ENCODE measurements at regions not wholly inside any gene's neighbourhood (a gene's known extent, or its start where the extent isn't known, plus 50 kb on each side); places are given as distances from the start of the nearest gene placed in this dataset.
"Not testable (repeated sequence)": the region's sequence is repeated elsewhere in the genome, so short reads cannot be mapped to it uniquely, and the experiment has no call there.

DNA sequence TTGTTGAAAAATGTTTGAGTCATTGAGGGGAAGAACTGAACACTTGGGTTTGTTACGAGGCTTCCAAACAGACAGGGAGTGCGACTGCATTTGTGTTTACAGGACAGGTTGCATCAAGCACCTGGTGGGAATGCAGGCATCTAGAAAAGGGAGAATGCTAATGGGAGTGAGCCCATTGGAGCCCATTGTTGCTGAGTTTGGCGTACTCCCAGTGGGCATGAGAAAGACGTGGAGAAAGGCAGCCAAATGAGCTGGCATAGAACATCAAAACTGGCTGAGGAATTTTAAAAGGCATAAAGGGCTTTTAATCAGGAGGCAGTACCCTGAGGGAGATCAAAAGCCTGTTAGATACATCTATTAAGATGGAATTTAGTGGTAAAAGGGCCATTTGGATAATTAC is 171.6 kb upstream of the NPSR1 start:
- DNase-seq (ENCODE audit: low read depth in 2 of 2), result no peak

DNA sequence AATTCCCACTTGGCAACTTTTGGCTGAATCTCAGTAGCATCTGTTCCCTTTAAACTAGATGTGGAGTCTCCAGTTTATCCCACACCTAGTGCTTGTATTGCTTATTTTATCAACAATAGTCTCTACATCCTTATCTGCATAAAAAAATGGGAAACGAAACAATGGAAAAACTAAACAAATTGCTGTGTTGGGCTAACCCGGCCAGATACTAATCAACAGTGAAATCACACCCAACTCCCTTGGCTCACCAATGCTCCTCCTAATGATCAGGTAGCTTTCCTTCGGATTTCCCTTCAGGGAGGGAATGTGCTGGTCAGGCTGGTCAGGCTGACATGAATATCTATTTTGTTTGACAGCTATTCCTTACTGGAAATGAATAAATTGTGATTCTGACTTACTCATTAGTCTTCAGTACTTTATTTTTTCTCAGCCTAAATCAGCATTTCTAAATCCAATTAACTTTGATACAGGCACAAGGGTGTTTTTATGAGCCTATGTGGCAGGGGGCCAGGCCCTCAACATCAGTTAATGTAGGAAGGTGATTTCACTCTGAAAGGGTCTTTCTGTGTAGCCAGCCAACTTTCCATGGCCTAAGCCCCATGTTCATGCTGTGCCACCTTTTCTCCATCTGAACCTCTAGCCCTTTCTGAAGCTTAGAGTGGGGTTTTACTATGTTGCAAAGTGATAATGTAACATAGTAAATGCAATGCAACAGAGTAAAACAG is 170.5 kb upstream of the NPSR1 start:
- DNase-seq (ENCODE audit: low read depth in 2 of 2), result no peak

DNA sequence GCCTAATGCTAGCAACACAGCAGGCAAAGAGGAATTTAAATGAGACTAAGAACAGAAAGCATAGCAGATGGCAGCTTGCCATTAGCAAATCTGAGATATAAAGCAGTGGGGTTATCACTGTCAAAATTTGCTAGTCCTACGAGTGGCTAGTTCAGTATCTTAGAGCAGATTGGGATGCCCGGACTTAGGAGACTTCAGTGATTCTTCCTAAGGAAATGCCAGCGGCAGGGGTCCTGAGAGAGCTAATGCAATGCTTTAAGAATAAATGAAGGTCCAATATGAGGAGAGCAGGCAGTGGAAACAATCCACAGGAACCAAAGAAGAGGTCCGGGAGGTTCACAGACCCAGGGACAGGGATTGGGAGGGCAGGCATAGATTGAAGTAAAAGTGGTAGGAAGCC is 169.3 kb upstream of the NPSR1 start:
- DNase-seq (ENCODE audit: low read depth in 2 of 2), result no peak

DNA sequence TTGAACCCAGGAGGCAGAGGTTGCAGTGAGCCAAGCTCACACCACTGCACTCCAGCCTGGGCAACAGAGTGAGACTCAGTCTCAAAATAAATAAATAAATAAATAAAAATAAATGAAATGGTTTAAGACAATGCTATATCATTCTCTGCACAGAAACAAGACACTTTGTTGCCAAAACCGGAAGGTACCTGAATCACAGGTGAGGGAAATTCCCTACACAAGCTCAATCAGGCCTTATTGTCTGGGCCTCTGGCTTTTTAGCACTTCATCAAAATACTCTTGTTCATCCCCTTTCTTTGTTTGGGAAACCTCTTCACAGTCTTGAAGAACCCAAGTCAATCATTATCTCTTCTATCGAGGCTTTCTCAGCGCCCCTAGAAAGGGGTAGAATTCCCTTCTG is 166.1 kb upstream of the NPSR1 start:
- DNase-seq (ENCODE audit: low read depth in 2 of 2), result no peak

DNA sequence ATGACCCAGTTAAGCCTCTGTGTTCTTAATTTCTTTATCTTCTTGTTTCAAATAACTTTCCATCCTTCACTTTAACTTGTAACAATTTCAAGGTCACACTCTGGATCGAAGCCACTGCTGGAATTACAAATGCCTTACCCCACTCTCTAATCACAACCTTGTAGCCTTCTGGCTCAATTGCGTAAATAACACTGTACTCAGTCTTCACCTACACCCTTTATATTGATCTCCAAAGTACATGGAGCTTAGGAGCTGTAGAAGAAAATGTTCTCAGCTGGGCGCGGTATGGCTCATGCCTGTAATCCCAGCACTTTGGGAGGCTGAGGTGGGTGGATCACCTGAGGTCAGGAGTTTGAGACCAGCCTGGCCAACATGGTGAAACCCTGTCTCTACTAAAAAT is 164.3 kb upstream of the NPSR1 start:
- no peak for DNase-seq (ENCODE audit: low read depth in 2 of 2)

DNA sequence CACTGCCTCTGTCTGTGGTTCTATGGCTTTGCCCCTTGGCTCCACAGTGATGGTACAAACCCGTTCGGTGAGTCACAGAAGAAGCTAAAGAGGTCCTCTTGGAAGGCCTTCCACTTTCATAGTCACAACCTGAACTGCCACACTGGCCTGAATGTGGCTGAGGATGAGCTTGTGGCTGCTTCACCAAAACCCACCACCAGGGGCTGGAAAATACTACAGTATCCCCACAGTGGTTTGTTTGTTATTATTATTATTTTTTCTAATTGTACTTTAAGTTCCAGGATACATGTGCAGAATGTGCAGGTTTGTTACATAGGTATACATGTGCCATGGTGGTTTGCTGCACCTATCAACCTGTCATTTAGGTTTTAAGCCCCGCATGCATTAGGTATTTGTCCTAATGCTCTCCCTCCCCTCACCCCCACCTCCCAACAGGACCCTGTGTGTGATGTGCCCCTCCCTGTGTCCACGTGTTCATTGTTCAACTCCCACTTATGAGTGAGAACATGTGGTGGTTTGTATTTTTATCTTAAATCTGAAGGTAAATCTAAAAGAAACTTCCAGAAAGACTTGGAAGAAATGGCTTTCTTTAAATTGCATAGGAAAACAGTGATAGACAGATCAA is 160.8 kb upstream of the NPSR1 start:
- no peak for DNase-seq (ENCODE audit: low read depth in 2 of 2)

DNA sequence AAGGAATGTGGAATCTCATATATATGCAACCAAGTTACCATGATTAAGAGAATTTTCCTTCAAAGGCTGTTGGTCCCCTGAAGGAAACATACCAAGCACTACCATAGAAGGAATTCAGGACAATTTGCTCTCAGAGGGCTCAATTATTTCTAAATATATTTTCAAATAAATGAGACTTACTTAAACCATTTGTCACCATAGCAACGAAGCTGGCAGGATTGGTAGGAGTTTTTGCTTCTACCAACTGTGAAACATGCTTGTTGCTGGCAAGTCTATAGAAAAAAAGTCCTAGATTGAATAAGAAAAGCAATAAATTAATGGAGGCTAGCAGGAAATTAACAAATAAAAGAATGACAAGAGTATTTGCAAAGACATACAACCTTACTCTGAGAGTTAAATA is 156.9 kb upstream of the NPSR1 start:
- no peak for DNase-seq (ENCODE audit: low read depth in 2 of 2)

DNA sequence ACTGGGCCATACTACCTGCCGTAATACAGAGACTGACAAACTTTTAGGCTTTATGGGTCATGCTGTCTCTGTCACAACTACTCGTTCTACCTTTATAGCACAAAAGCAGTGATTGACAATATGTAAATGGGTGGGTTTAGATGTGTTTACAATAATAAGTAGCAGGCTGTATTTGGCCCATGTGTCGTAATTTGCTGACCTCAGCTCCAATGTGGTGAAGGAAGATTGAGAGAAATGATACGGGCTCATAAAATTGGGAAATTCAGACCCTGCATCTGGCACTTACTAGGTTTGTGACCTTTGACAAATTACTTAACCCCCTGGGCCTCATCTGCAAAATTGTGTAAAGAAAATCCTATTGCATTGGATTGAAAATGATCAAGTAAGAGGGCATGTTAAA is 150.8 kb upstream of the NPSR1 start:
- no peak for DNase-seq (ENCODE audit: low read depth in 2 of 2)

DNA sequence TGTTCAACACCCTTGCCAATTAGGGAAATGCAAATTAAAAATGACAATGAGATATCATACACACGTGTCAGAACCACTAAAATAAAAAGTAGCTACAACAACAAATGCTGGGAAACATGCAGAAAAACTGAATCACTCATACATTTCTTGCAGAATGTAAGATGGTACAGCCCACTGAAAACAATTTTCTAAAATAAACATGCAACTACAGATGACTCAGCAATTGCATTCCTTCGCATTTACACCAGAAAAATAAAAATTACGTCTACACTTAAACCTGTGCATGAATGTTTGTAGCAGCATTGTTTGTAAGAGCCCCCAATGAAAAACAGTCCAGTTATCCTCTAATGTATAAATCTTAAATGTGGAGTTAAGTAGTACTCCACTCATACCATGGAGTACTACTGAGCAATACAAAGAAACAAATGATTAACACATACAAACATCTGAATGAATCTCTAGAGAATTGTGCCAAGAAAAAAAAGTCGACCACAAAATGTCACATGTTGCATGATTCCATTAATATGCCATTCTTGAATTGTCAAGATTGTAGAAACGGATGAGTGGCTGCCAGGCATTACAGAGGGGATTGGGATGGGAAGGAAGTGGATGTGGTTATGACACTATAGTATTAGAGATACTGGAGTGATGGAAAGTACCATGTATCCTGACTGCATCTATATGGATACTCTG is 134.6 kb upstream of the NPSR1 start:
- DNase-seq (ENCODE audit: low read depth in 2 of 2), result peak in 1 of 2 experiments; percentile 1

DNA sequence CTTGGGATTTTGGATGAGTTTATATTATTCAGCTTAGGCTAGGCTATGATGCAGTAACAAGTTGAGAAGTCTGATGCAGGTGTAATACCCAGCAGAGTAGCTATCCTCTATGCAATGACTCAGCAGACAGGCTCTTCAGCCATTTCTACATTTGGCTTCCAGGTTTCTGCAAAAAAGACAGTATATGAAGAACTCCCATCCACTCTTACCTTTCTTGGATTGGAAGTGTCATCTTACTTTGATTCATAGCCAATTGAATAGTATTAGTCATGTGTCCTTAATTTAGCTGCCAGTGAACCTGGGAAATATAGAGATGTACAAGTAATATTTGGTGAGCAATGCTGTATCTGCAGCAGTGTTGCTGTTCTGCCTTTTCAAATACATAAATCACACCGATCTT is 127.8 kb upstream of the NPSR1 start:
- DNase-seq (ENCODE audit: low read depth in 2 of 2), result no peak

DNA sequence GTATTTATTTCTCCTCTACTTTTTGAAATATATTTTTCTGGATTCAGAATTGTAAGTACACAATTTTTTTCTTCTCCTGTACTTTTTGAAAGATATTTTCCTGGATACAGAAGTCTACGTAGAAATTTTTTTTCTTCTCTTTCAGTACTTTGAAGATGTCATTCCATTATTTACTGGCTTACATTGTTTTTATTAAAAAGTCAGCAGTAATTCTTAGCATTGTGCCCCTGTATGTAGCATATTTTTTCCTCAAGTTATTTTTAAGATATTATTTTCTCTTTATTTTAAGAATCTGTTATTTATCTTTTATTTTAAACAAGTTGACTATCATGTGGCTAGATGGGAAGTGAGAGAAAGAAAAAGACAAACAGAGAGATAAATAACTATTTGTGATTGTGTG is 119.0 kb upstream of the NPSR1 start:
- DNase-seq (ENCODE audit: low read depth in 2 of 2), result no peak

DNA sequence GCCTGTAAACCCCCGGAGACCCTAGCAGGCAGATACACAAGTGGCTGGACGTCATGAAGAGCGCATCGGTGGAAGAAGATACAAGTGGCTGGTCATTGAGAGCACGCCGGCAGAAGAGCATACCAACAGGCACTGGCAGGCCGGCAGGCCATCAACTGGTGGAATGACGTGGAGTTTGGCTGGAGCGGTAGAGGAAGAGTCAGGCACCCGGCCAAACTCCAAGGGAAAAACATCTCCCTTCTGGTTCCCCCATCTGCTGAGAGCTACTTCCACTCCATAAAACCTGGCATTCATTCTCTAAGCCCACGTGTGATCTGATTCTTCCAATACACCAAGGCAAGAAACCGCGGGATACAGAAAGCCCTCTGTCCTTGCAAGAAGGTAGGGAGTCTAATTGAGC is 113.4 kb upstream of the NPSR1 start:
- no peak for DNase-seq (ENCODE audit: low read depth in 2 of 2)

DNA sequence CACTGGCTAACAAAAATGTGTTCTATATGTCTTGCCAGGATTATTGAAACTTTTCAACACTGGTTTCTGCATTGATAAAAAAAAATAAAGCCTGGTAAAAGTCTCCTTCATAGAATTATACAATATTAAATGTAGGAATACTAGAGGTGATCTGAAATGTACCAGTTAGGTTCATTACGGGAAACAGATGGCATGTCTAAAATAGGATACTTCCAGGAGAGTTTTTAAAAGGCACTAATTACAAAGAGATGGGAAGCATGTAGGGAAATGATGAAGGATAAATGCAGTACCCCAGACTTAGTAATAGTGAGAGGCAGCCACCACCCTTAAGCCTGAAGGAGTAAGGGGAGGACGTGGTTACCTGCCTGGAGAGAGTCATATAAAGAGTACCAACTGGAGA is 107.0 kb upstream of the NPSR1 start:
- DNase-seq (ENCODE audit: low read depth in 2 of 2), result no peak

DNA sequence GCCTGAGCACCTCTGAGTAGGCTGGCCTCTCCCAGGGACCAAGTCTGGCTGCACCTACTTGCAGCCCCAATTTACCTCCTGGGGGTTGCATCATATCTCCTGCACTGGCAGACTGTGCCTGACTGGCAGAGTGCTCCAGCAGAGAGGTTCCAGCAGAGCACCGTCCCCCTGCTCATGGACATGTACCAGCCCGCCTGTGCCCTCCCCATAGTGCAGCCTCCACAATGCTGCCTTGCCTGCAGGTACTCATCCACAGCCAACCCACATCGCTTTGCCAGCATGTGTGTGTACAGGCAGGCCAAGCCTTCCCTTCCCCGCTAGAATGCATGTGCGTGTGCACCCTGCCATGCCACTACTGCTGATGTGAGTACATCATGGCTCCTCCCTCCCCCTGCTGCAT is 105.5 kb upstream of the NPSR1 start:
- no peak for DNase-seq (ENCODE audit: low read depth in 2 of 2)

DNA sequence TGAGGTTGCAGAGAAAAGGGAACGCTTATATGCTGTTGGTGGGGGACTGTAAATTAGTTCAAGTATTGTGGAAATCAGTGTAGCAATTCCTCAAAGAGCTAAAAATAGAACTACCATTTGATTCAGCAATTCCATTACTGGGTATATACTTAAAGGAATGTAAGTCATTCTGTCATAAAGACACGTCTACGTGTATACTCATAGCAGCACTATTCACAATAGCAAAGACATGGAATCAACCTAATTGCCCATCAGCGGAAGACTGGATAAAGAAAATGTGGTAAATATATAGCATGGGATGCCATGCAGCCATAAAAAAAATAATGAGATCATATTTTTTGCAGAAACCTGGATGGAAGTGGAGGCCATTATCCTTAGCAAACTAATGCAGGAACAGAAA is 100.0 kb upstream of the NPSR1 start:
- DNase-seq (ENCODE audit: low read depth in 2 of 2), result no peak

DNA sequence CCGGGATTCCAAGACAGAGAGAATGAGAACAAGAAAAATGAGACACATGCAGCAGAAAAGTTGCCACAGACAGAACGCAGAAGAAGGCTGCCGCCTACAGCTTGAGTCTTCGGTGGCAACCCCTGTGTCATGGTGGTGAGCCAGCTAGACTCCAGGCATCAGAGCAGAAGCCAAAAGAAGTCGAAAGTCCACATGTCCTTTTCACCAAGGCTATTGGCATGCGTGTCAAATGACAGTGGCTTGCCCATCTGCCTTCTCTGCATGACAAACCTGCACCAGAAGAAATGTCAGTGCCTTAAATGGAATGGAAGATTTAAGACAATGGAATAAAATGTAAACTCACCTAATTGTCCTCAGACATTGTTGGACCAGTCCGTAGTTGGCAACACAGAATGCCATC is 93.9 kb upstream of the NPSR1 start:
- no peak for DNase-seq (ENCODE audit: low read depth in 2 of 2)

DNA sequence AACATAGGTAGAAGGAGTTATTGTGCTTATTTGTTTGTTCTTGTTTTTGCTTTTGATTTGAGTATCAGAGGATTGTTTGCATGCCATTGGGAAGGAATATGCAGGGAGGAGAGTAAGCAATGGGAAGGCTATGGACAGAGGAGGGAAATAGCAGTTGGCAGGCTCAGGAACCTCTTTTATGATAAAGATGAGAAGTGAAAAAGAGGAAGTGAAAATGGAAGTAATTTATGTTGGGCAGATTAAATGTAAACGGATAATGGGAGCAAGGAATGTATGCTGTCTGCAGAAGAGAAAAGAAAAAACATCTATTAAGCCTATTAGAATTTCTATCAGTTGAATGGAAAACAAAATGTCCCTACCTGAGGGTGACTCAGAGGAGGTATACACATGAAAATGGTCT is 90.1 kb upstream of the NPSR1 start:
- no peak for DNase-seq (ENCODE audit: low read depth in 2 of 2)

DNA sequence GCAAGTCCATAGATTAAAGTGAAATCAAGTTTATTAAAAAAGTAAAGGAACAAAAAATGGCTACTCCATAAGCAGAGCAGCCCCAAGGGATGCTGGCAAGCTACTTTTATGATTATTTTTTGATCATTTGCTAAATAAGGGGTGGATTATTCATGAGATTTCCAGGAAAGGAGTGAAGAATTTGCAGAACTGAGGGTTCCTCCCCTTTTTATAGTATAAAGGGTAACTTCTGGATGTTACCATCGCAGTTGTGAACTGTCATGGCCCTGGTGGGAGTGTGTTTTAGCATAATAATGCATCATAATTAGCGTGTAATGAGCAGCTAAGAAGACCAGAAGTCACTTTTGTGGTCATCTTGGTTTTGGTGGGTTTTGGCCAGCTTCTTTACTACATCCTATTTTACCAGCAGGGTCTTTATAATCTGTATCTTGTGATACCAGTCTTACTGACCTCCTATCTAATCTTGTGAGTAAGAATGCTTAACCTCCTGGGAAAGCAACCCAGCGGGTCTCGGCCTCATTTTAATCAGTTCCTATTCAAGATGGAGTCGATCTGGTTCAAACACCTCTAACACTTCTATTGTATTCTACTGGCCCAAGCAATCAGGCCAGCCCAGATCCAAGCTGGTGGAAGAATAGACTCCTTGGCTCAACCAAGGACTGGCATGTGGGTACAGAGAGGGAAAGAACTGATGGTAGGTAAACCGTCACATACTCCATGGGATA is 87.9 kb upstream of the NPSR1 start:
- DNase-seq (ENCODE audit: low read depth in 2 of 2), result no peak

DNA sequence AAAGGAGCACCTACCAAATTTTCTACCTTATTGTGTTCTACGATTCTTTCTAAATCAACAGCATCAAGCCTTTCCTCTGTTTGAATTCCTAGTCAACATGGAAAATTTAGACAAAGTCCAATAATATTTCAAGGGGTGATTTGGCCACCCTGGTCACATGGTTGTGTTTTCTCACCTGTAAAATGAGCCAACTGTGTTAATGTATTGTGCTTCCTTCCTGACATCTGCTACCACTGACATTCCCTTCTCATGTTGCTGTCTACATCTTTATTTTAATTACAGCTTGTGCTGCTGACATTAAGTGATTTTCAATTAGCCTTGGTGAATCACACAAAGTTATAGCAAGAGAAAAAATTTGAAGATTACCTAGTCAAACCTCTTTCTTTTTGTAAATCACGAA is 83.0 kb upstream of the NPSR1 start:
- DNase-seq (ENCODE audit: low read depth in 2 of 2), result no peak

DNA sequence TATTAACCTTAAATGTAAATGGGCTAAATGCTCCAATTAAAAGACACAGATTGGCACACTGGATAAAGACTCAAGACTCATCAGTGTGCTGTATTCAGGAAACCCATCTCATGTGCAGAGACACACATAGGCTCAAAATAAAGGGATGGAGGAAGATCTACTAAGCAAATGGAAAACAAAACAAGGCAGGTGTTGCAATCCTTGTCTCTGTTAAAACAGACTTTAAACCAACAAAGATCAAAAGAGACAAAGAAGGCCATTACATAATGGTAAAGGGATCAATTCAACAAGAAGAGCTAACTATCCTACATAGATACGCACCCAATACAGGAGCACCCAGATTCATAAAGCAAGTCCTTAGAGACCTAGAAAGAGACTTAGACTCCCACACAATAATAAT is 80.1 kb upstream of the NPSR1 start:
- not testable (repeated sequence) for DNase-seq (ENCODE audit: low read depth in 2 of 2)

DNA sequence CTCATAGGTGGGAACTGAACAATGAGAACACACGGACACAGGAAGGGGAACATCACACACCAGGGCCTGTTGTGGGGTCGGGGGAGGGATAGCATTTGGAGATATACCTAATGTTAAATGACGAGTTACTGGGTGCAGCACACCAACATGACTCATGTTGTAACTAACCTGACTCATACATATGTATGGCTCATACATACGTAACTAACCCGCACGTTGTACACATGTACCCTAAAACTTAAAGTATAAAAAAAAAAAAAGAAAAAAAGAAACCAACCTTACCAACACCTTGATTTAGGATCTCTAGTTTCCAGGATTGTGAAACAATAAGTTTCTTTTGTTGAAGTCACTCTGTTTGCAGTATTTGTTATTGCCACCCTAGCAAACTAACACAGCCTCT is 76.3 kb upstream of the NPSR1 start:
- not testable (repeated sequence) for DNase-seq (ENCODE audit: low read depth in 2 of 2)

DNA sequence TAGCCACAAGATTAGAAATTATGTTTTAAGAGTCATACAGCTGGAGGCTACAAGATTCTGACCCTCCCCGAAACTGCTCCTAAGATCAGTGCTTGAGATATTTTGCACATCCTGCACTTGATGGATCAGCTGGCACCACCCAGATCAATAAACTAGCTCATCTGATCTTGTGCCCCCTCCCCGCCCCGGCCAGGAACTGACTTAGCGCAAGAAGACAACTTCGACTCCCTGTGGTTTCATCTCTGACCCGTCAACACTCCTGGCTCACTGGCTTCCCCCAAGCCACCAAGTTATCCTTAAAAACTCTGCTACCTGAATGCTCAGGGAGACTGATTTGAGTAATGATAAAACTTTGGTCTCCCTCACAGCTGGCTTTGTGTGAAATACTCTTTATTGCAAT is 73.5 kb upstream of the NPSR1 start:
- no peak for DNase-seq (ENCODE audit: low read depth in 2 of 2)

DNA sequence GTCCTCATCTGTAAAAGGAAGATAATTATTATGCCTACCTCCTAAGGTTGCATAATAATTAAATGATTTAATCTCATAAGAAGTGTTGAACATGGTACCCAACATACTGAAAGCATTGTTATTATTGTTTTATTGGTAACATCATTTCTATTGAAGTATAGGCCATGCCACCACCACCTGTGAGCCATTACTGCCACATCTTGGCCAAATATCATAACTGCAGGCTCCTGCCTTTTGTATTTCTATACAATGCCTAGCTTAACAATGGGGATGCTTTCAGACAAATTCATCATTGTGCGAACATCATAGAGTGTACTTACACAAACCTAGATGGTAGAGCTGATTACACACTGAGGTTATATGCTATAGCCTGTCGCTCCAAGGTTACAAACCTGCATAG is 61.1 kb upstream of the NPSR1 start:
- DNase-seq (ENCODE audit: low read depth in 2 of 2), result no peak
